HEK293T (cell line): ENCODE measurements at regions not wholly inside any gene's neighbourhood (a gene's known extent, or its start where the extent isn't known, plus 50 kb on each side); places are given as distances from the start of the nearest gene placed in this dataset.

Source experiments
- ARNT ChIP-seq: fragments of 450-650 bp; IDR thresholded peaks from 2 replicates; pipeline ENCODE4 v1.6.1; 2017; ENCODE audit warnings: mild to moderate bottlenecking
- BHLHE40 ChIP-seq: fragments of 450-650 bp; IDR thresholded peaks from 2 replicates; pipeline ENCODE4 v1.6.1; 2016; ENCODE audit warnings: mild to moderate bottlenecking, moderate library complexity, borderline replicate concordance
- FOXA1 ChIP-seq: fragments of 450-650 bp; IDR thresholded peaks from 2 replicates; pipeline ENCODE4 v1.6.1; 2016; ENCODE audit warnings: mild to moderate bottlenecking
- FOXK2 ChIP-seq: fragments of 450-650 bp; IDR thresholded peaks from 2 replicates; pipeline ENCODE4 v1.6.1; 2016; ENCODE audit warnings: mild to moderate bottlenecking
- NFRKB ChIP-seq: fragments of 450-650 bp; IDR thresholded peaks from 2 replicates; pipeline ENCODE4 v1.6.1; 2016; ENCODE audit warnings: mild to moderate bottlenecking, moderate library complexity
- PKNOX1 ChIP-seq: fragments of 450-650 bp; IDR thresholded peaks from 2 replicates; pipeline ENCODE4 v1.6.1; 2016
- SP1 ChIP-seq: fragments of 450-650 bp; IDR thresholded peaks from 2 replicates; pipeline ENCODE4 v1.6.1; 2017
- SUZ12 ChIP-seq: fragments of 450-650 bp; IDR thresholded peaks from 2 replicates; pipeline ENCODE4 v1.6.1; 2016; ENCODE audit warnings: mild to moderate bottlenecking
- TARDBP ChIP-seq: fragments of 450-650 bp; IDR thresholded peaks from 2 replicates; pipeline ENCODE4 v1.6.1; 2016

- TF ChIP-seq SP1 (no peak), PKNOX1 (no peak), FOXK2 (no peak), TARDBP (no peak), SUZ12 (no peak), ARNT (no peak), NFRKB (no peak), FOXA1 (no peak), BHLHE40 (no peak)
These were observed 69.6 kb upstream of the SLC30A5 start for GRCh38 chr5:69024241-69024651.
